M059J (cell line): ENCODE measurements at regions not wholly inside any gene's neighbourhood (a gene's known extent, or its start where the extent isn't known, plus 50 kb on each side); places are given as distances from the start of the nearest gene placed in this dataset.

Experiments used
- DNase-seq: peaks from one replicate; pipeline ENCODE4 v3.0.0-alpha.2; 2012; ENCODE audit warnings: low read depth

DNA sequence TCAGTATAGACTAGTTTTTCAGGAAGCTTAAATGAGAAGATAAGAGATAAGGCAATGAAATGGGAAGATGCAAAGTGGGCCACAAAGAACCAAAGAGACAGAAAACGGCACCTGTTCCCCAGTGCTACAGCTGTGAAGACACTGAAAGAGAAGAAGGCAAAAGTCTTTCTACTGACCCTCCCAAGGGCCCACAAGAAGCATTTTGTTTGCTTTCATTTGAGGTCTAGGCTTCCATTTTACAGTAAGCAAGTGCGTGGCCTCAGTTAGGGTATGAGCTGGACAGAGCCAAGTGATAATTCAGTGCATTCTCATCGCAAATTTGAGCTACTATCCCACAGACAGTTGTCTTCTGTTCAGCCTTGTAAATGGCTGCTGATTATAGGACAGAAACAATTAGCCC is 53.4 kb upstream of the STK17B start:
- DNase-seq, result no peak

GRCh38 chr2:196225213-196225612 is 53.8 kb upstream of the STK17B start:
- DNase-seq, result peak; percentile 55

GRCh38 chr2:196226058-196226706 is 54.8 kb upstream of the STK17B start:
- no peak for DNase-seq

DNA sequence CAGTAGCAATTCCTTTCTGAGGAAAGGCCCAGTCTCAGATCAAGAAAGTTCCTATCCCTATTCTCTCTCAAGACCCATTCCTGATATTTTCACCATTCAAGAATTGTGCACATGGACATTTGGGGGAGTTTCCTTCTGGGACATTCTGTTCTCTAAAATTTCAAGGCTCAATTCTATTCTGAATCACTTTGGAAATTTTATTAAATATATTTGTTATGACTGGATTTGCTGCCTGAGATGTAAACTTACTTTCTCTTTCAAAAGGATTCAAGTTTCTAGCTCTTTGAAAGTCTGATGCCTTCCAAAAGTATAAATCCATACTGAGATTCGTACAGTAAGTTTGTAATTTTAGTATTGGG is 55.3 kb upstream of the STK17B start:
- no peak for DNase-seq

GRCh38 chr2:196229013-196229412 is 57.6 kb upstream of the STK17B start:
- DNase-seq, result no peak

DNA sequence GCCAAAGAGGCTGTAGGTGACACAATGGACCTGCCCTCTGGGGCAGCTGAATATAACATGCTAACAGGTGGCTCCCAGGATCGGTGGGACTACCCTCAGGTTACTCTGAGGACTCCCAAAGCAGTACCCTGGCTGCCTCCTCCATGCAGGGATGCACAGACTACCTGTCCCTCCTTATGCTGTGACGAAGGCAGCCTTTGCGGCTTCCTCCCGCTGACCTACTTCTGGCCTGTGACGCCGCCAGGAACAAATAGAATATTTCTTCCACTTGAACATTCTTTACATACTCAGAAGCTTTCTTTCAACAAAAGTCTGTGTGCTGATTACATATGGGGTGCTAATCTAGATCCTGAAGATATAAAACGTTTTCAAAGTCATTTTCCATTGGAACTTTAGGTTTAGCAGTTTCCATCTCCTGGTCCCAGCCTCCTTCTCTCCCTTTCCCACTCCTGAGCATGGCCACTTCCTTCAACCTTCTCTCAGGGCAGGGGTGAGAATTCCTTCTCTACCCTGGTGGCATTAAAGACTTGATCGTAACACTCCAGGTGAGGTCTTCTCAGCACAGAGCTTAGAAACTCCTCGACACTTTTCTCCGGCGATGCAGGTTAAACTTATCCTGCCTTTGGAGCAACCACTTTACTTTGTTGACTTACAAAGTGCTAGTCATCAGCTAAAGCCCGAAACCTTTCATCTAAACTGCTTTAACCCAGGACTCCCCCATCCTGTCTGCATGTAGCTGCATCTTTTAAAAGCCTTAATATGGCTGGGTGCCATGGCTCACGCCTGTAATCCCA is 58.9 kb upstream of the STK17B start:
- no peak for DNase-seq

GRCh38 chr2:196233021-196233804 is 61.8 kb upstream of the STK17B start:
- DNase-seq, result peak; percentile 95

DNA sequence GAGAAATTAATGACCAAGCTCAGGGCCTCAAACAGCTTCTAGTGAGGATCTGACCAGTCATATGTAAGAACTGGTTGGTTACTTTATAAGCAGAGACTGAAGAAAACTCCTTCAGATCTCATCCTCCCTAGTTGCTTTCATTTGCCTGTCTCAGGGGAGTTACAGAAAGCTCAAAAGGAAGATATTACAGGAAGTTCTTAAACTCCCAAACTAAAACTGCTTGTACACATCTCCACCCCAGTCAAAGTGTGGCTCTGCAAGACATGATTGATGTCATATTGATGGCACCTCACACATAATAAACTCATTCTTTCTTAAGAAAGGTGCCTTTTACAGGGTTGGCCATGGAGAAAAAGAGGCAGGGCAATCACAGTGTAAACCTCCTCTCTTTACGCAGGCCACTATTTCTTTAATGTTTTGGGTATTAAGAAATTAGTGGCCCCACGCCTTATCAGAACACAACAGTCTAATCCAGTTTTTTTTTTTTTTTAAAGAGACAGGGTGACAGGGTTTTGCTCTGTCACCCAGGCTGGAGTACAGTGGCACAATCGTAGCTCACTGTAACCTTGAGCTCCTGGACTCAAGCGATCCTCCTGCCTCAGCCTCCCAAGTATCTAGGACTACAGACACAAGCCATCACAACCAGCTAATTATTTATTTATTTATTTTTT is 62.6 kb upstream of the STK17B start:
- DNase-seq, result peak; percentile 27

- DNase-seq, result peak; percentile 89
Measured at GRCh38 chr2:196234672-196235071, 63.3 kb upstream of the STK17B start.

GRCh38 chr2:196238836-196239380 is 67.5 kb upstream of the STK17B start:
- DNase-seq, result no peak

GRCh38 chr2:196239622-196240587 is 68.5 kb upstream of the STK17B start:
- peak; percentile 92 for DNase-seq

GRCh38 chr2:196241175-196241574 is 69.8 kb upstream of the STK17B start:
- no peak for DNase-seq

GRCh38 chr2:196242131-196242620 is 70.8 kb upstream of the STK17B start:
- peak; percentile 59 for DNase-seq

DNA sequence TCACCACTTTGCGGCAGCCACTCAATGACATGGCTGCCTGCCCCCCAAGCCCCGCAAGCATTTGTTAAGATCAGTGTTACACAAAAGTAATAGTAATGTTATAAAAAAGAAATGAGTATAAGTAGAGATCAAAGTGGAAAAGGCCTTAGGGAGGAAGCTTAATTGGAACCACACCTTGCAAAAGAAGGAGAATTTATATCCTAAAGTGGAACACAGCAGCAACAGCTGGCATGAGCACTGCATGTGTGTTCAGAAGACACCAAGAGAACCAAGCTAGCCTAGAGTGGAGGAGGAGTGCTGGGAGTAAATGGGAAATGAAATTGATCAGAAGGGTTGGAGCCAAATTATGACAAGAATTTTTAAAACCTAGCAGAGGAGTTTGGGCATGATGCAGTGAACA is 73.1 kb upstream of the STK17B start:
- no peak for DNase-seq

- DNase-seq, result peak; percentile 47
Measured at GRCh38 chr2:196244966-196245365, 73.6 kb upstream of the STK17B start.

GRCh38 chr2:196245378-196246140 is 74.2 kb upstream of the STK17B start:
- no peak for DNase-seq

DNA sequence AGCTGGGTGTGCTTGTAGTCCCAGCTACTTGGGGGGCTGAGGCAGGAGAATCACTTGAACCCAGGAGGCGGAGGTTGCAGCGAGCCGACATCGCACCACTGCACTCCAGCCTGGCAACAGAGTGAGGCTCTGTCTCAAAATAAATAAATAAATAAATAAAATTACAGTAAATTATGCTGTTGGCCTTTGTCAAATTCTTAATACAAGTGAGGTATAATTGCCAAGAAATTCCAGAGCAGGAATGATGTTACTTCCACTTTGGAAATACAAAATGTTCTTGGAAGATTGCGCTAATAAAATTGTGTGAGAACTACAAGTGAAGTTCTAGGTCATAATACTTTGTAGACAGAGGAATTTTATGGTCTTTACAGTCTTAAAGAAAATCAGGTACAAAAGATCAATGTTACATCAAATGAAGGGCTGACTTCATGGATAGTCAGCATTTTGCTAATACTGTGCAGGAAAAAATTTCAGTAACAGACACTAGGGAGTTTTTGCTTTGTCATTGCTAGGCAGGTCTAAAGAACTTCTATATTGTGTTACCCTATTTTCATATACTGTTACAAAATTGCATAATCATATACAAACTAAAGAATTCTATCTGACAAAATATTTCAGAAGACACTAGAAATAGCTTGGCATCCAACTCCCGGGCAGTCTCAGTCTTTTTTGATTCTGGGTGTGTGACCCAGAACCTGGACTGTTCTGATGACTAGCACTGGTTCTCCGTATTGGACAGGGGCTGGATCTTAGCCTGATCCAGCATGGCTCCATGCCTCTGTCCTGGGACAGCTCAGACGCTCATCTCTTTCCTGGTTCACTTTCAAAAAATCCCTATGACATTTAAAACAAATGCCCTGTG is 76.0 kb upstream of the STK17B start:
- DNase-seq, result no peak

DNA sequence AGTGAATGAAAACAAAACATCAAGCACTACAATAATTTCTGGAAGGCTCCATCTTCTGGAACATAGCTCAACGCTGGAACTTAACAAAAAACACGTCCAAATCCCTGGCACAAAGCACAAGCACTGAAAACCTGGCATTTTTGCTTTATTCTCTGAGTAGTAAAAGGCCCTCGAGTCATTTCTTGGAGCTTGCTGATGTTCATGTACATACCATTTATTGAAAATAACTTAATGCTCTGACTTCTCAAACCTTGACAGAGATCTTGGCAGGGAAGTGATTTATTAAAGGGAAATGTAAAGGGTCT is 76.5 kb upstream of the STK17B start:
- no peak for DNase-seq
